ENCODE measurements at regions not wholly inside any gene's neighbourhood (a gene's known extent, or its start where the extent isn't known, plus 50 kb on each side); places are given as distances from the start of the nearest gene placed in this dataset.

GRCh38 chr18:44450226-44450625, 230.5 kb upstream of the SETBP1 start:
- Histone ChIP-seq H3K36me3 (no peaks in the 10 kb centered on the region), H3K4me3 (no peak overlapping the region), H3K9me3 (no peaks in the 10 kb centered on the region), H3K27me3 (no peaks in the 10 kb centered on the region), H3K4me1 (no peaks in the 10 kb centered on the region), H3K9ac (ENCODE audit: low read depth in 2 of 2, low read length in 2 of 2) (no peak overlapping the region), H3K27ac (no peak overlapping the region)
- intact Hi-C loops (cut with DNase I), result no loop called here
- no peak for DNase-seq
- TF ChIP-seq CTCF (IDR thresholded peaks at IDR 0.05), result no peak

DNA sequence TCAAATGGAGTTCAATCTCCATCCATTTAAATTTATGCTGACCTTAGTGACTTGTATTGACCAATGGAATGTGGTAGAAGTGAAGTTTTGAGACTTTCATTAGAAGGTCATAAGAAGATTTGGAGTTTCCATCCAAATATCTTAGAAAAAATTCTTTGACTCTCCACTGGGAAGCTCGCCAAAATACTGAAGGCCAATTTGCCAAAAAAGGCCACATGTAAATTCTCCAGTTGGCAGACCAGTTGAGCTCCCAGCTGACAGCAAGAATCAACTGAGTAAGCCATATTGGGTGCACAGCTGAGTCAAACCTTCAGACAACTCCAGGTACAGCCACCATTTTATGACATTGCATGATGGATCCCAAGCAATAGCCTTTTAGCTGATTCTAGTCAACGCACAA, 228.3 kb upstream of the SETBP1 start:
- intact Hi-C loops (cut with DNase I), result no loop called here

GRCh38 chr18:44453505-44453904, 227.2 kb upstream of the SETBP1 start:
- H3K36me3 ChIP-seq, result no peaks in the 10 kb centered on the region

More for the DNA sequence above, 228.3 kb upstream of the SETBP1 start:
- Histone ChIP-seq H3K36me3 (no peaks in the 10 kb centered on the region), H3K4me3 (no peak overlapping the region), H3K27ac (no peak overlapping the region), H3K27me3 (no peaks in the 10 kb centered on the region), H3K4me1 (no peaks in the 10 kb centered on the region), H3K9me3 (no peaks in the 10 kb centered on the region), H3K9ac (ENCODE audit: low read depth in 2 of 2, low read length in 2 of 2) (no peak overlapping the region)
- DNase-seq, result no peak
- TF ChIP-seq CTCF (IDR thresholded peaks at IDR 0.05), result no peak

GRCh38 chr18:44458777-44459176, 221.9 kb upstream of the SETBP1 start:
- Histone ChIP-seq H3K4me1 (no peaks in the 10 kb centered on the region), H3K27ac (no peak overlapping the region), H3K36me3 (no peaks in the 10 kb centered on the region), H3K27me3 (no peaks in the 10 kb centered on the region), H3K9me3 (no peaks in the 10 kb centered on the region), H3K4me3 (no peak overlapping the region), H3K9ac (ENCODE audit: low read depth in 2 of 2, low read length in 2 of 2) (no peak overlapping the region)
- TF ChIP-seq CTCF (IDR thresholded peaks at IDR 0.05), result no peak
- no peak for DNase-seq
- intact Hi-C loops (cut with DNase I), result no loop called here

More at GRCh38 chr18:44453505-44453904, 227.2 kb upstream of the SETBP1 start:
- no peak for TF ChIP-seq CTCF (IDR thresholded peaks at IDR 0.05)
- Histone ChIP-seq H3K4me3 (no peak overlapping the region), H3K27ac (no peak overlapping the region), H3K4me1 (no peaks in the 10 kb centered on the region), H3K27me3 (no peaks in the 10 kb centered on the region), H3K9me3 (no peaks in the 10 kb centered on the region), H3K9ac (ENCODE audit: low read depth in 2 of 2, low read length in 2 of 2) (no peak overlapping the region)
- DNase-seq, result no peak
- intact Hi-C loops (cut with DNase I), result no loop called here

GRCh38 chr18:44464398-44465180, 216.1 kb upstream of the SETBP1 start:
- Histone ChIP-seq H3K4me1 (no peaks in the 10 kb centered on the region), H3K9me3 (no peaks in the 10 kb centered on the region), H3K27ac (no peak overlapping the region), H3K4me3 (no peak overlapping the region), H3K27me3 (no peaks in the 10 kb centered on the region), H3K36me3 (no peaks in the 10 kb centered on the region), H3K9ac (ENCODE audit: low read depth in 2 of 2, low read length in 2 of 2) (no peak overlapping the region)
- intact Hi-C loops (cut with DNase I), result no loop called here
- no peak for TF ChIP-seq CTCF (IDR thresholded peaks at IDR 0.05)
- no peak for DNase-seq
